ENCODE measurements at regions not wholly inside any gene's neighbourhood (a gene's known extent, or its start where the extent isn't known, plus 50 kb on each side); places are given as distances from the start of the nearest gene placed in this dataset.

DNA sequence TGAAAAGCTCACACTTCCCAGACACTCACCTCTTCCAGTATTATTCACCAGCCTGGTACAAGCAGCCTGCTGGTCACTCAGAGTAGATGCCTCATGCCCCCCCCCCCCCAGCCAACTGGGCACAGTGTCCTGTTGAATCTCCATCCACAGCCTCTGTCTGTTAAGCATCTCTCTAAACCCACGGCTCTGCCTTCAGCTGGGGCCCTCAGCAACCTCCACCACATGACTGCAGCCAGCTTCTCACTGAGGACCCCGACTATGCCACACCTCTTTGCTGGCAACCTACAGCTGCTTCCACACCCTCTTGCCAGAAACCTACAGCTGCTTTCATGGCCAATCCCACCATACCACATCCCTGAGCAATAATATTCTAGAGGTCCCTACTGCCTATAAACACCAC lies 113.1 kb downstream of the RHOU start:
- DNase-seq (ENCODE audit: low spot score): peak; percentile 9

DNA sequence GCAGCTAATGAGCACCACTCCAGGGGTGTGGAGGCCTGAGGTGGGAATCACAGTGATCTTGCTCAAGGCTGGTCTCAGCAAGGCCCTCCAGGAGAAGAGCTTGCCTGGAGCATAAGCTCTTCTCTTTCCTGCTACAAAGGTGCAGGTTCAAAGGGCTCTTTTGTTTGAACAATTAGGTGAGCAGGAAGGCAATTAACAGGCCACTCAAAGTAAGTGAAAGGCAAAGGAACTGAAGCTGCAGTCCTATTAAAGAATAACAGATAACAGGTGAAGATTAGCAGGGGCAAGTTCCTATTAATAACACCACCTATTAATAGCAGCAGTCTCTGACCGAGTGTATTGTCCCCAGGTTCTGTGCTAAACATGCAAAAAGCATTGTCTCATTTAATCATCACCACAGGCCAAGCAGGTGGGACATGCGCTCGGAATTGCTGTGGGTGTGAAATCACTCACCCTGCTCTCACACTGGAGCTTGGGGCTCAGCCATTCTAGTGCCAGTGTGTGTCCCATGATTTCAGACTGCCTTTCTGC lies 113.8 kb downstream of the RHOU start:
- DNase-seq (ENCODE audit: low spot score): peak; percentile 51

DNA sequence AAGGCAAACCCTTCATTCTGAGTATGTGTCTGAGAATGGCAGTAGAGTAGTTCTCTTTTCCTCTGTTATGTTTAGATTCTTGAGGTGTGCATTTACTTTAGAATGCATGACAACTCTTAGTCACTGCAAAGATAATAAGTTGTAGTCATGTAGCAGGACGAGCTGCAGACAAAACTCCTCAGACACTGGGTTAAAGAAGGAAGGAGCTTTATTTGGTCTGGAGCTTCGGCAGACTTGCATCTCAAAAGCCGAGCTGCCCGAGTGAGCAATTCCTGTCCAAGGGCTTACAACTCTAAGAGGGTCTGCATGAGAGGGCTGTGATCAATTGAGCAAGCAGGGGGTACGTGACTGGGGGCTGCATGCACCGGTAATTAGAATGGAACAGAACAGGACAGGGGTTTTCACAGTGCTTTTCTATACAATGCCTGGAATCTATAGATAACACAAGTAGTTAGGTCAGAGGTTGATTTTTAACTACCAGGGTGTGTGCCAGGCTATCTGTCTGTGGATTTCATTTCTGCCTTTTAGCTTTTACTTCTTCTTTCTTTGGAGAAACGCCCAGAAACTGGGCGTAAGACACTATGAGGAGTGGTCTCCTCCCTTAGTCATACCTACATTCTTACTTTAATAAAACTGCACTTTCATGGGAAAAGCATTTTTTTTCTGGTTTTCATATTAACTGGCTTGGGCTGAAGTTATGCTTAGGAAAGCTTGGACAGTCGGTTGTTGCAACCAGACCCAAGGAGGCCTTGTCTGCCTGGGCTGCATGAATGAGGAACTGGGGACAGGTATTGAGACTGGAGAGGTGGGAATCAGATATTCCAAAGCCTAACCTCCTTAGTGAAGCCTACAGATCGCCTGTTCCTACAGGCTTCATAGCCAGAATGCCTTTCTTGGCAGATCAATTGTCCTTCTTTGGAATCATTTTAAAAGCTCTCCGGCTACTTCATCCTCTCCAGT lies 115.1 kb downstream of the RHOU start:
- DNase-seq (ENCODE audit: low spot score): peak; percentile 9

DNA sequence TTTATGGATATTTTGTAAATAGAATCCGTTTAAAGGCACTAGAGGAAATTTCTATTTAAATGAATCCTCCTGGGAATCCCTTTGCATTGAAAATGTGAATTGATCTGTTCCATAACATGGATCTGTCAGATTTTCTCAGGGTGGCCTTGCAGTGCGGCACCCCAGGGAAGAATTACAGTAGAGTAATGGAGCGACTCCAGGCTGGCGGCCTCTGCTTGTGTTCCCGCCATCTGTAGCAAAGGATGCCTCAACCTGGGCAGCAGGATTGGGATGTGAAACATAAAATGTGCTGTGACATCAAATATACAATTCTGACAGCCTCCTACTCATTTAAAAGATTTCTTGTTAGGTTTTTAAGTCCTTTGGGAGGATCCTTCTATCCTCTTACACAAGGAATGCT lies 115.9 kb downstream of the RHOU start:
- DNase-seq (ENCODE audit: low spot score): no peak

DNA sequence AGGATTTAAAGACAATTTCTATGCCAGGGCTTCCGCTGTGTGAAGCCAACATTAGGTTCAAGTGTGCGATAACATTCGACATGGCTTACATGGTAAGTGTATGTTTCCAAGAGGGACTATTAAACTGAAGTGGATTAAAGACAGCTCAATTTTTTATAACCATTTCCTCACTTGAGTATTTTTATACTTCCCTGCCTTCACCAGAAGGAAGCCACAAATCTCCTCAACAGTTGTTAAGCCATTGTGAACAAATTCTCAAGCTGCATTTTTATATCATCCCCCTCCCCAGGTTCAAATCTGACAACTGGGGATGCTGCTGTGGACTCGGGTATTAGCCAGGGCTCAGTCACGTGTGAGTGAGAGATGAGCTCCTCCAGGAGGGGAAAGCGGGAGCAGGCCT lies 116.3 kb downstream of the RHOU start:
- DNase-seq (ENCODE audit: low spot score): no peak

DNA sequence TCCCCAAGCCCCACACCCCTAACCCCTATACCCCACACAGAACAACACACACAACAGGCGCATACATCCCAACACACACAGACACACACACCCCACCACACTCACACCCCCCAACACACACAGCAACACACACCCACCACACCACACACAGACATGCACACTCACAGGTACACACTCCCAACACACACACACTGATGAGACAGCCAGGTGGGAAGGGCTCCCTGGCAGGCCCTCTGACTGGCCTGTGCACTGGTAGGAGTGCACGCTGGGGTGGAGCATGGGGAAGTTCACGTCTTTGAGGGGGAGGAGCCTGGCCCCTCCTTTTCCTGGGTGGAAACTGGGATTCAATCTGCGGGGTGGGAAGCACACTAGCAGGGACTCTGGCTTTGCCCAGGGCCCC lies 116.7 kb downstream of the RHOU start:
- no peak for DNase-seq (ENCODE audit: low spot score)

DNA sequence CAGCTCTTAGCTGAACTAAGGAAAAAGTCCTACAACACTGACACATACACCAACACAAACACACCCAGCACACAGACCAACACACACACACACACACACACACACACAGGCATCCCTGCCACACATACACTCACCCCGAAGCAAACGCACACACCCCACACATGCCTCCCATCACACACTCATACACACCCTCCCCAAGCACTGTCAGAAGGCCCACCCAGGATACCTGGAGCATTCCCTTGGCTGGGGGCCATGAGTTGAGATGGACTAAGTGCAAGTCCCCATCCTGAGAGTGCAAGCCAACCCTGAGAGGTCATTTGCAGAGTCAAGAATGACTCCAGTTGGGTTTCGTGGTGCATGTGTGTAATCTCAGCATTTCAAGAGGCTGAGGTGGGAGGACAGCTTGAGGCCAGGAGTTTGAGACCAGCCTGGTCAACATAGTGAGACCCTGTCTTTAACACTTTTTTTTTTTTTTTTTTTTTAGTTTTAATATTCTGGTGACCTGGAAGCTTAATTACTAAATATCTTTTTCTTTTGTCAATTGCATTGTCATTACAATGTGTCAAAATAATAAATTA lies 117.3 kb downstream of the RHOU start:
- DNase-seq (ENCODE audit: low spot score): peak; percentile 10

DNA sequence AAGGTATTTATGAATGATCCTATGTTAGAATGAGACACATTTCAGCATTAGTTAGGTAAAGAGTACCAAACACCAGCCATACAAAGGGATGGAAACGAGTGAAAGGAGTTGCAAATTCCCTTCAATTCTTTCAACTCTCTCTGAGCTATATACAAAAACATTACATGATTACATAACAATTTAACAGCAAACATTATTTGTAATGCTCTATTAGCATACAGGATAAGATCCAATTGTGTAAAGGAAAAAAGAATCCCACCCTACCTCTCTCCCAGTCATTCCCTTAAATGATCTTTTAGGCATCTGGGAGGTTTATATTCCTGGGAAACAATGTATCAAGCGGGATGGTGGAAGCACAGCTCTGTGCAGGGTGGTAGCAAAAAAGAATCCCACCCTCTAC lies 117.9 kb downstream of the RHOU start:
- DNase-seq (ENCODE audit: low spot score): no peak

DNA sequence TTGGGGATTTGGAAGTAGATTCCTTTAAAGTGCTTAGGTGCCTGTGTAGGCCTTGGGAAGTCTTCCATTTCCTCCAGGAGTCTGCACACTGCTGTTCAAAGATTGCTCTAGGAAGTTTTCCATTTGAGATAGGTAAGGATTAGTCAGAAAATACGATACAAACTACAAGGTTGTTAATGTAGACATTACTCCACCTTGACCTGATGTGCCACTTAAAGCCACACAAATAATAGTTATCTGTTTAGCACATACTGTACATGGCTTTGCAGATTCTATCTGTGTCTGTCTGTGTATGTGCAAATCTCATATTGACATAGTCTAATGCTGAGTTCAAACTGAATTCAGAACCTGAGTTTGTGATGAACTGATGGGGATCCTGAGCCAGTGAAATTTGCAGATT lies 118.4 kb downstream of the RHOU start:
- no peak for DNase-seq (ENCODE audit: low spot score)

DNA sequence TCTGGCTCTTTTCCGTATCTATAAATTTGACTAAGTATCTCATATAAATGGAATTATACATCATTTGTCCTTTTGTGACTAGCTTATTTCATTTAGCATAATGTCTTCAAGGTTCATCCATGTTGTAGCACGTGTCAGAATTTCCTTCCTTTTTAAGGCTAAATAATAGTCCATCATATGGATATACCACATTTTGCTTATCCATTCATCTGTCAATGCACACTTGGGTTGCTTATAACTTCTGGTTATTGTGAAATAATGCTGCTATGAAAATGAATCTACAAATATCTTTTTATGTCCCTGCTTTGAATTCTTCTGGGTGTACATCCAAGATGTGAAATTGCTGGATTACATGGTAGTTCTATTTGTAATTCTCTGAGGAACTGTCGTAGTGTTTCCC lies 119.6 kb downstream of the RHOU start:
- DNase-seq (ENCODE audit: low spot score): no peak

DNA sequence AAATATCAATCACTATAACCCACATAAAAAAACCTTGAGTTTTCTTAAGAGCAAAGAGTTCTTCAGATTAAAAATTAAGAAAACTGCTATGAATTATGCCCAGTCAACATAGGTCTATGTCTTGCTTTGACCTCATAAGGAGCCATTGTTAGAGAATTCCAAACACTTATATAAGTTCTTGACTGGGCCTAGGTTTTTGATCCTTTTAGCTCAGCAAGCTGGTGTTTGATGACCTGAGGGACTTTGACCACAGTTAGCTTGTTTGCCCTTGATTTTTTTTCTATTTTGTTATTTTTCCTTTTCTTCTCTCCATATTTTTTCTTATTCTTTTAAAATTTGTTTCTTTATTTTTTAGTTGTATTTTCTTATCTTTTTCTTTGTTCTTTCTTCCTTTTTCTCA lies 122.3 kb downstream of the RHOU start:
- no peak for DNase-seq (ENCODE audit: low spot score)

DNA sequence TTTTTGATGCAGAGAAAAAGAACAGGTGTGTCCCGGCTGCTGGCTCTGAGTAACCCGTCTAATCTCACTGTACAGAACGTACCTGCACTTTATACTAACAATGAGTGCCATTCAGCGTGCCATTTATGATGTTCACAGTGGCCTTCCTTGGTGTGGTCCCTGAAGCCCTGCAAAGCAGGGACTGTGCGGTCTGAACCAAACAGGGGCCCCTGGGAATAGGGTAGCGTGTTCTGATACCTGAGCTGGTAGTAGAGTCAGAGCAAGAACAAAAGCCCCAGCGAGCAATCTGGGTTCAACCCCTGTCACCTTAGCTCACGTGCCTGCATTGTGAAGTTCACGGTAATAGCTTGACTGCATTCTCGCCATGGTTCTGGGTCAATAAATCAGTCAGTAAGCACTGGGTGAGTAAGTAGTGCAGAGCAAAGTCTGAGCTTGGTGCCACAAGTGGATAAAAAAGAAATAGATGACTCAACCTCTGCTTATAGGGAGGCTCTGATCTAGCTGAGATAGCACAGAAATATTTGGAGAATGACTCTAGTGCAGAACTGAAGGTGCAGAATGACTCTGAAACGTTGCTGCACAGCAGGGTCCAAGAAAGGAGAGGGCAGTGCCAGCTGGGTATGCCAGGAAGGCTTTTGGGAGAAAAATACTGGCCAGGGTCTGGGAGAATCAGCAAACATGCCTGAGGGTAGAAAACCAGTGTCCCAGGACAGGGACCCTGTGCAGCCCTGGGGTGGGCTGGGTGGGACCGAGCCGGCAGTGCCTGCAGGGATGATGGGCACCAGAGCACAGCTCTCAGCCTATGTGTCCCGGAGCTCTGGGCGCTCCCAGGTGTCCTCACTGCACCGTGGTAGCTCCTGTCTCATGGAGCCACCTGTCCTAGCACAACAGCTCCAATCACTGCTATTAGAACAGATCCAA lies 125.9 kb downstream of the RHOU start:
- peak; percentile 87 for DNase-seq (ENCODE audit: low spot score)

DNA sequence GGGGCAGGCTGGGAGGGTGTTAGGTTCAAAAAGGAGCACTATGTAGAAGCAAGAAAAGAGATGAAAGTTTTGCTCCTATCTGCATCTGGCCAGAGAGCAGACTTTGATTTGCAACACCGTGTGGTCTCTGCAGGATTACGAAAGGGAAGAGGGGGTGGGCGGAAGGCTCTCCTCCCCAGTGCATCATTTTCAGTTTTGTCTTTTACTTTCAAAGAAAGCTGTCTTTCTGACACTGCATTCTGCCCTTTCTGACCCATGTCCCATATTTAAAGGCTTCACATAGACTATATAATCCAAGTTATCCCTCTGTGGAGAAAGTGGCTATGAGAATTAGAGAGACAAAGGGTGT lies 126.5 kb downstream of the RHOU start:
- DNase-seq (ENCODE audit: low spot score): no peak

DNA sequence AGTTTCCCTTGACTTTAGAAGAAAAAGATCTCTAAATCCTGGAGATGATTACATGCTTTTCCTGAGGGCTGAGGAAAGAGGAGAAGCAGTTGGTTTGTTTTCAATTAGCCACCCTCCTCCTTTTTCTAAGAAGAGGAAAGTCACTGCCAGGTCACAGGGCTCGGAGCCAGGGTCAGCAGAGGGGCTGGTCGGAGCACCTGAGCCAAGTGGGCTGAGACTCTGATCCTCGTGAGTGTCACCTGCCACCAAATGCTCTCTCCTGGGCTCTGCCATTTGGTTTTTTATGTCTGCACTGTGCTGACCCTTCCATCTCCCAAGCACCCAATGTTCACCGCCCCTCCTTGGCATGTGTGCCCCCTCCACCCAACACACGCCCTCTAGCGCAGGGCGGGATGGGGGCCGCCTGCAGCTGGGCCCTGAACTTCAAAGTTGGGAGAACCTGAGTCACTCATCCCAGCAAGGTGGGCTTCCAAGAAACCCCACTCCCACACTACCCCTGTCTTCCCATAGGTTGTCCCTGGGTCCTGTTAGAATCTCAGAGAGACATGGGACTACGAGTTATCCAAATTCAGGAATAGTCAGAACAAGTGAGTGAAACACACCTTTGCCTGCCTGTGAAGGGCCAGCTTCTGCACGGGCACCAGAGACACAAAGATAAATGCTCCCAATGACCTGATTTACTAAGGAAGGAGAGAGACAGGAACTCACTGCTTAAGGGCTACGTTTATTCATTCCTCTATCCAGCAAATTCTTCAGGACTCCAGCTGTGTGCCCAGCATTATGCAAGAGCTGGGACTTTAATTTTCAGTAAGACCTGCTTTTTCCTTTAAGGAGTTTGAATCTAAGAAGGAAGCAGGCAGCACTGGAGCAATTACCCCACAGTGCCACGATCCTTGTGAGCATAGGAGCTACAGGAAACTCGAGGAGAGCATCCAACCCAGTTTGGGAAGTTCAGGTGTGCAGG lies 127.5 kb downstream of the RHOU start:
- DNase-seq (ENCODE audit: low spot score): no peak

DNA sequence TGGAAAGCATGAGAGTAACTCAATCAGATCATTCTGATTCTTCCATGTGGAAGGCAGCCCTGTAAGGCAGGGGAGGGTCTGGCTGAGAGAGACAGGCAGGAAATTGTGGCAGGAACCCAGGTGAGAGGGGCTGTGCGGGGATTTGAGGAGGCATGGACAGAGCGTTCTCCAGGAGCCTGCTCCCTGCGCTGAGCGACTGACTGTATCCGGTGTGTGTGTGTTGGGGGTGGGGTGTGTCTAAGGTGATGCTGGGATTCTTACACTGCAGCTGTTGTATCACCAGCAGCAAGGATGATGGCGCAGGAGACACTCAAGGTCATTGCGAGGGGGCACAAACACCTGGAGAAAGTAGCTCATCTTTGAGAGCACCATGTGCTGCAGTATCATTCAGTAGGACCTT lies 128.5 kb downstream of the RHOU start:
- DNase-seq (ENCODE audit: low spot score): no peak

DNA sequence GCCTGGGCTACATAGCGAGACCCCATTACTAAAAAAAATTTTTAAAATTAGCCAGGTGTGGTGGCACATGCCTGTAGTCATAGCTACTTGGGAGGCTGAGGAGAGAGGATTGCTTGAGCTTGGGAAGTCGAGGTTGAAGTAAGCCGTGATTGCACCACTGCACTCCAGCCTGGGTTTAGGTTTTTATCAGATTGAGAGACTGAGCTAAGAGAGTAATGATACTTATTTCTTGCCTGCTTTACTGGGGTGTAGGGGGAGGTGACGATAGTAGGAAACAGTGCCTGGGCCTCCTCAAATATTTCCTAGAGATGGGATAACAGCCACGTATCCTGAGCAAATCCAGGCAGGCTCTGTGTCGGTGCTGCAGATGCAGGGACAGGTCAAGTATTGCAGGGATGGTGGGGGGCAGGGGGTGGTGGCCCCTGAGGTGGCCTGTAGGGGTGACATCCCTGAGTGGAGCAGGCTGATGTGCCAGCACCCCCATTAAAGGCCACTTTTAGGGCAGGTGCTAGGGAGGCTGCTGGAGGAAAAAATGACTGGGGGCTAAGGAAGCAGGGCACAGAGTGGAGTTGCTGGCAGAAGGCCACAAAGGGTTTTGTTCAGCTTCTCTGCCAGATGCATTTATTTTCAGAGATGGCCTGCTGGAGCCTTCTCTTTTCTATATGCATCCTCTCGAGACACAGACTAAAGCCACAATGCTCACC lies 130.5 kb downstream of the RHOU start:
- DNase-seq (ENCODE audit: low spot score): no peak

DNA sequence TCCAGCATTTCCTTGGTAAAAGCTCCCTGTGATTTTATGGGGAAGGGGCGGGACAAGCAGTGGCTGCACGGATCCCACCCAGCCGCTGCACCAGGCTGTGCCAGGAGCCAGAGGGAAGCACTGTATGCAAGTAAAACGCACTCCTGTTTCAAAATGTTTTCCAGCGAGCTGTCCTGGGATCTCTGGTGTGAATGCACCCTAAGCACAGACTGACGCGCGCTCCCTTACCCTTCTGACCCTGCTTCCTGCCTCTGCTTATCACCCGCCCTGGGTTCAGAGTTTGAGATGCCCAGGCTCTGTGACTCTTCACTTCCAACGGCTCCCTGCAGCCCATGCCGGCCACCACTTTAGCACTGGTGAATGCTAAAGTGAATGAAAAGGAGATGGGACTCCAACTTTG lies 131.2 kb downstream of the RHOU start:
- no peak for DNase-seq (ENCODE audit: low spot score)

DNA sequence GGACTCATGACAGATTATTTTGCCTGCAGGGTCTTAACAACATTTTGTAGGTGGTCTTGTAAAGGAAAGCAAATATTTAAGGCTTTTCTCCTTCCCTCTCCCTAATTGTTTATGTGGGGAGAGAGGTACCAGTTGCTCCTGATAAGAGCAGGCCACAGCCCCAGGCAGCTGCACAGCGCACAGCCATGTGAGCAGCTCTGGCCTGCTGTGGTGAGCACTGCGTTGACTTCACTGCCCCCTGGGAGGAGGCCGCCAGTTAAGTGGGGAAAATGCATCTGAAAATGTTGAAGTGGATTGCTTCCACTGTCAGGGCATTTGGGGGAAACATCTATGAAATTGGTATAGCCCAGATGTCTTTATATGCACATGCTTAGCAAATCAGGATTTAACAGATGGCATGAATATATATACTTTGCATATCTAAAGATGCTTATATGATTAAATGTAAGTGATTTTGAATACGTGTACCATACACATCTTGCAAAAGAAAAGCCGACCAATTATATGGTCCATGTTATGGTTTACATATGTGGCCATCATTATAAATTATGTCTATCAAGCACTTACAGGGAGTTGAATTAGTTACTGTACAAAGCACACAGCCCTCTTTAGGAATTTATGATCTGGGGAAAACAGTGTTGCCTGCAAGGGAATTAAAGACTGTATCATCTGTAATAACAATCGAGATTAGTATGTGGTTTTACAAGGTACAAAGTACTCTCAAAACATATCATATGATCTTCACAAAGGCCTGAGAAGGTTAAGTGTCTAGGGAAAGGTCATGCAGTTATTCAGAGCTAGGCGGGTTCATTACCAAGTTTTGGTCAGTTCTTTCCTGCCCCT lies 132.1 kb downstream of the RHOU start:
- DNase-seq (ENCODE audit: low spot score): no peak

DNA sequence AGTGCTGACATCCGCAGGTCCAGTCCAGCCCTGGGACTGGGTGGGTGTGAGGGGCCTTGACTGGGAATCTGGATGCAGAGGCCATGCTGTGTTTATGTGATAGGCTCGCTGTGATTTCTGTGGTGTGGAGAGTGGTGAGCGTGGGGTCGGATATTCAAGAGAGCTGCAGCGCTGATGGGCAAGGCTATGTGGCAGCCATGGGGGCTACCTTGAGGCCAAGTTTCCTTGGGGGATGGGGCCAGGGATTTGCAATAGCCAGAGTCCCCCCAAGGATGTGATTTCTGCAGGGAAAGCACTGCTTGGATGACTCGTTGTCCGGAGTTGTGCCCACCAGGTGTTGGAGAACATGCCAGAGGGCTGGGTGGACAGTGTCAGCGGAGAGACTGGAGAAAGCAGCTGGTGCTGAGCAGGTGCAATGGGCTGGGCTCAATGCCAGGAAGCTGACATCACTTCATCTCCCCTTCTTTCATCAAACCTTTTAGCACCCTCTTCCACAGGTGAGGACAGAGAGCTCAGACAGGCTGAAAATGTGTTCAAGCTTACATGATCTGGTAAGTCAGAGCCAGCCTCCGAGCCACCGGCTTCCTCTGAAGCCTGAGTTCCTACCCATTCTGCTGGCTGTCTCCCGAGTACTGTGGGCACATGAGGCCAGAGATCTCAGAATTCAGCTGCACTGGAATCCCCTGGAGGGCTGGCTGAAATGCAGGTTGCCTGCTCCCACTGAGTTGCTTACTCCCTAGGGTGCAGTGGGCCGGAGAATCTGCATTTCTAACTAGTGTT lies 132.9 kb downstream of the RHOU start:
- DNase-seq (ENCODE audit: low spot score): no peak

All from mucosa of gallbladder (tissue), 1 donor.